ENCODE measurements at regions not wholly inside any gene's neighbourhood (a gene's known extent, or its start where the extent isn't known, plus 50 kb on each side); places are given as distances from the start of the nearest gene placed in this dataset.

- TF ChIP-seq CTCF (IDR thresholded peaks at IDR 0.05) (no peak), POLR2A (IDR thresholded peaks at IDR 0.05) (no peak)
- Histone ChIP-seq H3K4me1 (replicated peaks in 1 of 2) (peaks cover 0 to 9% of the 10 kb centered on the region in 2 donors), H3K27ac (no peak overlapping the region), H3K4me3 (no peak overlapping the region), H3K27me3 (no peaks in the 10 kb centered on the region), H3K36me3 (replicated peaks in 1 of 2) (no peaks in the 10 kb centered on the region), H3K9me3 (replicated peaks in 1 of 3) (no peaks in the 10 kb centered on the region)
- DNase-seq, result peak in 2 of 7 donors; percentile 18 to 53
- intact Hi-C loops (cut with DNase I), result no loop called here
- WGBS, 4 donors, result 65 to 82% (median 78%) methylated on average over 3 of the region's 3 CpGs
Measured at GRCh38 chr2:8438476-8438875, 243.4 kb upstream of the ID2 start.

- Histone ChIP-seq H3K4me1 (replicated peaks in 1 of 2) (peaks cover 0 to 9% of the 10 kb centered on the region in 2 donors), H3K36me3 (replicated peaks in 1 of 2) (no peaks in the 10 kb centered on the region), H3K4me3 (no peak overlapping the region), H3K27me3 (no peaks in the 10 kb centered on the region), H3K27ac (no peak overlapping the region), H3K9me3 (replicated peaks in 1 of 3) (no peaks in the 10 kb centered on the region)
- WGBS, 4 donors, result 92 to 97% (median 94%) methylated on average over 7 of the region's 7 CpGs
- intact Hi-C loops (cut with DNase I), result no loop called here
- DNase-seq, result peak in 2 of 7 donors; percentile 4 to 39
- TF ChIP-seq CTCF (IDR thresholded peaks at IDR 0.05), result no peak
- no peak for TF ChIP-seq POLR2A (IDR thresholded peaks at IDR 0.05)
Measured at GRCh38 chr2:8438996-8439395, 242.9 kb upstream of the ID2 start.

- 91 to 95% (median 94%) methylated on average over 12 of the region's 12 CpGs for WGBS, 4 donors
- no peak overlapping the region for H3K27ac ChIP-seq
- peak in 1 of 7 donors; percentile 35 for DNase-seq
- H3K9me3 ChIP-seq (replicated peaks in 1 of 3), result no peaks in the 10 kb centered on the region
- peaks cover 0 to 9% of the 10 kb centered on the region in 2 donors for H3K4me1 ChIP-seq (replicated peaks in 1 of 2)
- no peaks in the 10 kb centered on the region for H3K27me3 ChIP-seq
- intact Hi-C loops (cut with DNase I), result no loop called here
- H3K36me3 ChIP-seq (replicated peaks in 1 of 2), result no peaks in the 10 kb centered on the region
- H3K4me3 ChIP-seq, result no peak overlapping the region
- TF ChIP-seq CTCF (IDR thresholded peaks at IDR 0.05), result no peak
- no peak for TF ChIP-seq POLR2A (IDR thresholded peaks at IDR 0.05)
Measured at GRCh38 chr2:8440029-8440778, 241.7 kb upstream of the ID2 start.

GRCh38 chr2:8441371-8441770, 240.5 kb upstream of the ID2 start:
- peak in 1 of 7 donors; percentile 39 for DNase-seq
- H3K4me1 ChIP-seq (replicated peaks in 1 of 2), result peaks cover 0 to 9% of the 10 kb centered on the region in 2 donors
- H3K9me3 ChIP-seq (replicated peaks in 1 of 3), result no peaks in the 10 kb centered on the region
- H3K4me3 ChIP-seq, result no peak overlapping the region
- no peak overlapping the region for H3K27ac ChIP-seq
- WGBS, 4 donors, result 88 to 90% (median 89%) methylated on average over 12 of the region's 12 CpGs
- intact Hi-C loops (cut with DNase I), result no loop called here
- H3K36me3 ChIP-seq (replicated peaks in 1 of 2), result no peaks in the 10 kb centered on the region
- no peak for TF ChIP-seq POLR2A (IDR thresholded peaks at IDR 0.05)
- TF ChIP-seq CTCF (IDR thresholded peaks at IDR 0.05), result no peak
- H3K27me3 ChIP-seq, result no peaks in the 10 kb centered on the region

Data from adrenal gland (tissue), 9 donors.